ENCODE measurements at regions not wholly inside any gene's neighbourhood (a gene's known extent, or its start where the extent isn't known, plus 50 kb on each side); places are given as distances from the start of the nearest gene placed in this dataset.
"Not testable (repeated sequence)": the region's sequence is repeated elsewhere in the genome, so short reads cannot be mapped to it uniquely, and the experiment has no call there.

DNA sequence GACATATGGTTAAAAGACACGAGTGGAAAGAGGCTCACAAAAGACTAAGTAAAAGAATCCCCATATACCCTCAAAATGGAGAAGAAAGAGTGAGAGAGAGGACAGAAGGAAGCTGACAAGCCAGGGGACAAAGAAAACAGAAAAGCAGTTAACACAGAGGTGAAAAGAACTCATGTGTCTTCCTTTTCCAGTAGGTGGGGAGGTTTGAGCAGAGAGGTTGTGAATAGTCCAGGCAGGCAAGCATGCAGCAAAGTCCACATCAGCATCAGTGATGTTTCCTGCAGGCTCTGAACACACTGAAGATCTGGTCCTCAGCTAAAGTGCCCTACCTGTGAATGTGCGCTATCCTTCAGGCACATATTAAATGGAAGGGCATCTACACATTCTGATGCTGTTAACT lies 196.5 kb upstream of the IRAK1BP1 start:
- DNase-seq (ENCODE audit: low read depth) = no peak
- TF ChIP-seq, protein P1, sequence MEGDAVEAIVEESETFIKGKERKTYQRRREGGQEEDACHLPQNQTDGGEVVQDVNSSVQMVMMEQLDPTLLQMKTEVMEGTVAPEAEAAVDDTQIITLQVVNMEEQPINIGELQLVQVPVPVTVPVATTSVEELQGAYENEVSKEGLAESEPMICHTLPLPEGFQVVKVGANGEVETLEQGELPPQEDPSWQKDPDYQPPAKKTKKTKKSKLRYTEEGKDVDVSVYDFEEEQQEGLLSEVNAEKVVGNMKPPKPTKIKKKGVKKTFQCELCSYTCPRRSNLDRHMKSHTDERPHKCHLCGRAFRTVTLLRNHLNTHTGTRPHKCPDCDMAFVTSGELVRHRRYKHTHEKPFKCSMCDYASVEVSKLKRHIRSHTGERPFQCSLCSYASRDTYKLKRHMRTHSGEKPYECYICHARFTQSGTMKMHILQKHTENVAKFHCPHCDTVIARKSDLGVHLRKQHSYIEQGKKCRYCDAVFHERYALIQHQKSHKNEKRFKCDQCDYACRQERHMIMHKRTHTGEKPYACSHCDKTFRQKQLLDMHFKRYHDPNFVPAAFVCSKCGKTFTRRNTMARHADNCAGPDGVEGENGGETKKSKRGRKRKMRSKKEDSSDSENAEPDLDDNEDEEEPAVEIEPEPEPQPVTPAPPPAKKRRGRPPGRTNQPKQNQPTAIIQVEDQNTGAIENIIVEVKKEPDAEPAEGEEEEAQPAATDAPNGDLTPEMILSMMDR (IDR thresholded peaks at IDR 0.05; ENCODE audit: insufficient read depth, low read depth, low read length) = no peak
- no peak overlapping the region for H3K4me3 ChIP-seq (ENCODE audit: low read depth, low read length)

DNA sequence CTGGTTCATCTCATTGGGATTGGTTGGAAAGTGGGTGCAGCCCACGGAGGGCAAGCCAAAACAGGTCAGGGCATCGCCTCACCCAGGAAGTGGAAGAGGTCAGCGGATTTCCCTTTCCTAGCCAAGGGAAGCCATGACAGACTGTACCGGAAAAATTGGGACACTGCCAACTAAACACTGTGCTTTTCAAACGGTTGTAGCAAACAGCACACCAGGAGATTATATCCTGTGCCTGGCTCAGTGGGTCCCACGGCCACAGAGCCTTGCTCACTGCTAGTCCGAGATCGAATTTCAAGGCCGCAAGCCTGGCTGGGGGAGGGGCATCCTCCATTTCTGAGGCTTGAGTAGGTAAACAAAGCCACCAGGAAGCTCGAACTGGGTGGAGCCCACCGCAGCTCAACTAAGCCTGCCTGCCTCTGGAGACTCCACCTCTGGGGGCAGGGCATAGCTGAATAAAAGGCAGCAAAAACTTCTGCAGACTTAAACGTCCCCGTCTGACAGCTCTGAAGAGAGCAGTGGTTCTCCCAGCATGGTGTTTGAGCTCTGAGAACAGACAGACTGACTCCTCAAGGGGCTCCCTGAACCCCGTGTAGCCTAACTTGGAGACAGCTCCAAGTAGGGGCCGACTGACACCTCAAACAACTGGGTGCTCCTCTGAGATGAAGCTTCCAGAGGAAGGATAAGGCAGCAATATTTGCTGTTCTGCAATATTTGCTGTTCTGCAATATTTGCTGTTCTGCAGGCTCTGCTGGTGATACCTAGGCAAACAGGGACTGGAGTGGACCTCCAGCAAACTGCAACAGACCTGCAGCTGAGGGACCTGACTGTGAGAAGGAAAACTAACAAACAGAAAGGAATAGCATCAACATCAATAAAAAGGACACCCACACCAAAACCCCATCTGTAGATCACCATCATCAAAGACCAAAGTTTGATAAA lies 191.0 kb upstream of the IRAK1BP1 start:
- H3K4me3 ChIP-seq (ENCODE audit: low read depth, low read length); DNase-seq (ENCODE audit: low read depth): not testable (repeated sequence)

DNA sequence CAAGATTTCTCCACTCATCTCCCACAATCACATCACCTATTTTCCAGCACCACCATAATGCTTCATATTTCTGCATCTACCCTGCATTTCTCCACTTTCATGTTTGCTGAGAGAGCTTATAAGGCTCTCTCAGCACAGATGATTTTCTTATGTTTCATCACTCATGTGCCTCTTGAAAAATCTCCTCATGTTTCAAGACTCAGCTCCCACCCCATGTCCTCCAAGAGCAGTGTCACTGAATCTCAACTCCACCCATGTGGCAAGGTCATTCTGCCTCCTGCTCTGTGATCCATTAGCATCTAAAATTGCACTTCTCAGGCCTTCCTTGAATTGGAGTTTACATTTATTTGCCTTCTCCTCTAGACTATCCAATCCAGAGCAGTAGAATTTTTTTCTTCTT lies 178.7 kb upstream of the IRAK1BP1 start:
- TF ChIP-seq, protein P1 (IDR thresholded peaks at IDR 0.05; ENCODE audit: insufficient read depth, low read depth, low read length) = no peak
- DNase-seq (ENCODE audit: low read depth) = no peak
- H3K4me3 ChIP-seq (ENCODE audit: low read depth, low read length) = no peak overlapping the region

DNA sequence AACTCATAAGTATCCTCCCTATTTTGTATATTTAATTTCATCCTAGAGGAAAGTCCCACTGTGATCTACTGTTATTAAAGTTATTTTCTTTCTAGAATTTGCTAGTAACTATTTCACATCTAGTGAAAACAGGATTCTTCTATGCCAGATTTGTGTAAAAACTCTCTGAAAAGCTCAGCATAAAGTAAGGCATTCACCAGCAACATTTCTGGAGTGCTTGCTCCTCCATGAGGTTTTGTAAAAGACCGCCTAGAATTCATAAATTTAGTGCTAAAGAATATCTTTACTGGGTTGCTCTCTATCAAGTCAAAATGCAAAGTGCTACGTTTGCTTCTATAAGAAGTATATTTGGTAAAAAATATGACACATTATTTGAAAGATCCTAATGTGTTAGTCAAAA lies 173.5 kb upstream of the IRAK1BP1 start:
- TF ChIP-seq, protein P1 (IDR thresholded peaks at IDR 0.05; ENCODE audit: insufficient read depth, low read depth, low read length) = peak; percentile 16
- no peak for DNase-seq (ENCODE audit: low read depth)

DNA sequence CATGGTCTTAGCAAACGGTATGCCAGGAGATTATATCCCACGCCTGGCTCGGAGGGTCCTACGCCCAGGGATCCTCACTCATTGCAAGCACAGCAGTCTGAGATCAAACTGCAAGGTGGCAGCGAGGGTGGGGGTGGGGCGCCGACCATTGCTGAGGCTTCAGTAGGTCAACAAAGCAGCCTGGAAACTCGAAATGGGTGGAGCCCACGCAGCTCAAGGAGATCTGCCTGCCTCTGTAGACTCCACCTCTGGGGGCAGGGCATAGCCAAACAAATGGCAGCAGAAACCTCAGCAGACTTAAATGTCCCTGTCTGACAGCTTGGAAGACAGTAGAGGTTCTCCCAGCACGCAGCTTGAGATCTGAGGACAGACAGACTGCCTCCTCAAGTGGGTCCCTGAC lies 172.7 kb upstream of the IRAK1BP1 start:
- DNase-seq (ENCODE audit: low read depth); H3K4me3 ChIP-seq (ENCODE audit: low read depth, low read length): not testable (repeated sequence)

More for the DNA sequence above, 173.5 kb upstream of the IRAK1BP1 start:
- H3K4me3 ChIP-seq (ENCODE audit: low read depth, low read length) = no peak overlapping the region

DNA sequence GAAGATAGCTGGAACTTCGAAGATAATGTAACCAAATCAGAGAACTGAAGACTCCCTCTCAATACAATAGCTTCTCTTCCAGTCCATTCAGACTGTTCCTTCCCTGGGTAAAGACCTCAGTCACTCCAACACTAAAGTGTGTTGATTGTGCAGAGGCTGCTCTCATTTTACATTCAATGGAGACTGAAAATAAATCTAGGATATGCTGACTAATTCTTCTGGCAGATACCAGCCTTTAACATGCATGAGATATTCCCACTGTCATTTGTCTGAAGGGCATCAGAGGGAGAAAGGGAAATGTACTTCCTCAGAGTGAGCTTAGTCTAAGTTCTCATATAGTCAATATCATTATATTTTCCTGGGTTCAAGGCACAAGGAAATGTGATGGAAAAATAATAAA lies 166.4 kb upstream of the IRAK1BP1 start:
- H3K4me3 ChIP-seq (ENCODE audit: low read depth, low read length) = no peak overlapping the region
- TF ChIP-seq, protein P1 (IDR thresholded peaks at IDR 0.05; ENCODE audit: insufficient read depth, low read depth, low read length) = no peak
- DNase-seq (ENCODE audit: low read depth) = no peak

DNA sequence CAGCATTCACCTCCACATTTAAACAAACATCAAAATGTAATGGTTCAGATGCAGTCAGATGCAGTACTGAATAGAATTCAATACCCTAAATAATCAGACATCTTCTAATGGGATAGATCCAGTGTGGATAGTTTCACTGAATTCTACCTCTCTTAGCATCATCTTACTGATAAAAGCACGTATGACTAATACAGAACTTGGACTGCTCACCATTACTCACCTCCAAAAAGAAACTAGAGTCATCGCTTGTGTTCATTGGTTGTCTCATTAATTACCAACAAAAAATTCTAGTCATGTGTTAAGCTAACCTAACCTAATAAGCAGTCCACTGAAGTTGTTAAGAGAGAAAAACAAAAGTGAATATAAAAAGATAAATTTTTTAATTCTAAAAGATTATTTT lies 165.9 kb upstream of the IRAK1BP1 start:
- TF ChIP-seq, protein P1 (IDR thresholded peaks at IDR 0.05; ENCODE audit: insufficient read depth, low read depth, low read length) = no peak
- no peak for DNase-seq (ENCODE audit: low read depth)
- no peak overlapping the region for H3K4me3 ChIP-seq (ENCODE audit: low read depth, low read length)

DNA sequence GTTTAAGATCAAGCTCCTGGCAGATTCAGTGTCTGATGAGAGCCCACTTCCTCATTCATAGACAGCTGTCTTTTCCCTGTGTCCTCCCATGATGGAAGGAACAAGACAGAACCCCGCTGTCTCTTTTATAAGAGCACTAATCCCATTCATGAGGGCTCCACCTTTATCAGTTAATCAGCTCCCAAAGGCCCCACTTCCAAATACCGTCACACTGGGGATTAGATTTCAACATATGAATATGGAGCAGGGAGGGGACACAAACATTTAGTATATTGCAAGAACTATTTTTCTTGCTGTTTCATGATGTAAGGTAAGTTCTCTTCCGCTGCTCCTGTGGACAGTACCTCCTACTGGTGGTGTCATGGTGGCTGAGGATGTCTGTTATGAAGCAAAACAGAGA lies 158.3 kb upstream of the IRAK1BP1 start:
- H3K4me3 ChIP-seq (ENCODE audit: low read depth, low read length) = no peak overlapping the region
- no peak for DNase-seq (ENCODE audit: low read depth)
- TF ChIP-seq, protein P1 (IDR thresholded peaks at IDR 0.05; ENCODE audit: insufficient read depth, low read depth, low read length) = no peak
